Stimulated activated CD8-positive, alpha-beta memory T cell treated with anti-CD3 and anti-CD28 coated beads, Interleukin-7, amount 100 ng/mL, for 1 hour (primary cell): ENCODE measurements at regions not wholly inside any gene's neighbourhood (a gene's known extent, or its start where the extent isn't known, plus 50 kb on each side); places are given as distances from the start of the nearest gene placed in this dataset.
"Not testable (repeated sequence)": the region's sequence is repeated elsewhere in the genome, so short reads cannot be mapped to it uniquely, and the experiment has no call there.

Source experiments
- DNase-seq, 2 donors: peaks; one replicate each; pipeline ENCODE4 v3.0.0-alpha.2; 2020; ENCODE audit warnings: low read depth in 2 of 2

GRCh38 chr4:141458501-141458900 lies 177.9 kb upstream of the IL15 start:
- DNase-seq = no peak

DNA sequence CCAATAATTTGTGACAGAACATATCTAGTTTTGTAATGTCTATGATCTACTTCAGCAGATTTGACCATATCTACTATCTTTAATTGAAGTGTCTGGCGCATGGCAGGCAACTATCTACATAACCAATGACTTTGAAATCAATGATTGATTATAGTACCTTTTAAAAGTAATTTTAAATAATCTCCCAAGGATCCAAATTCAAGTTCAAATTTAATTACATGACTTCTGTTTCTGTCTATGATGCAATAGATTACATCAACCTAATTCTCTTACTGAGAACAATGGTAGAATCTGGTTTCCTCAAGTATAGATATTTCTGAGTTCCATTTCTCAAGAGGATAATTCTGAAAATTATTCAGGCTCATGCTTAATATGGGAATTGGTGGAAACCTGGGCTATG lies 177.4 kb upstream of the IL15 start:
- no peak for DNase-seq

- no peak for DNase-seq
These were observed 174.0 kb upstream of the IL15 start for GRCh38 chr4:141462361-141462760.

DNA sequence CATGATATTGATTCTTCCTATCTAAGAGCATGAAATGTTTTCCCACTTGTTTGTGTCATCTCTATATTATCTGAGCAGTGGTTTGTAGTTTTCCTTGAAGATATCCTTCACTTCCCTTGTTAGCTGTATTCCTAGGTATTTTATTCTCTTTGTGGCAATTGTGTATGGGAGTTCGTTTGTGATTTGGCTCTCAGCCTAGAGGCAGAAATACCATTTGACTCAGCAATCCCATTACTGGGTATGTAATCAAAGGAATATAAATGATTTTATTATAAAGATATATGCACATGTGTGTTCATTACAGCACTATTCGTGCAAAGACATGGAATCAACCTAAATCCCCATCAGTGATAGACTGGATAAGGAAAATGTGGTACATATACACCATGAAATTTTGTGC lies 172.7 kb upstream of the IL15 start:
- DNase-seq = no peak

- no peak for DNase-seq
These were observed 172.0 kb upstream of the IL15 start for GRCh38 chr4:141464366-141464765.

DNA sequence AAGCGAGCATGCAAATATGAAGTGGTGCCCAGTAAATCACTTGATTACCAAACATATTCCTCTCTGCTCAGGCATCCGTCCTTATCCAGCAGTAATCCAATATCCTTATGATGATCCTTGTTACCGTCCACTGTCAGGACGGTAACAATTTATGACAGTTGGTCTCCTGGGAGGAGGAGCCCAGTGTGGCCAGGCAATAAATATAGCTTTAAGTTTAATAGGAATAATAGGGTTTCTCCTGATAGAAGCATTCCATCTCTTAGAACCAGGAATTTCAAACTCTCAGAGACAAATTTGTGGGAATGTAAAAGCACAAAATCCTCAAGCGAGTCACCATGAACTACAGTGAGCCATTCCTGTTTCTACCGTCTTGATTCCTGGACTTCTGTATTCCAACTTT lies 171.2 kb upstream of the IL15 start:
- DNase-seq = no peak

DNA sequence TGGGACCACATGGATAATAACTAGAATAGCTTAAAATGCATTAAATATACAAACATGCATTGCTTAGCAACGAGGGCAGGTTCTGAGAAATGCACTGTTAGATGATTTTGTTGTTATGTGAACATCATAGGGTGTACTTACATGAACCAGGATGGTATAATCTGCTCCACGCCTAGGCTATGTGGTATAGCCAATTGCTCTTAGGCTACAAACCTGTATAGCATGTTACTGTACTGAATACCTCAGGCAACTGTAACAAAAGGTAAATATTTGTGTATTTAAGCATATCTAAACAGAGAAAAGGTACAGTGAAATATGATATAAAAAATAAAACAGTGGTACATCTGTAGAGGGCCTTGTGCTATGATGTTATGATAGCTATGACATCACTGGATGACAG lies 169.2 kb upstream of the IL15 start:
- DNase-seq = no peak

DNA sequence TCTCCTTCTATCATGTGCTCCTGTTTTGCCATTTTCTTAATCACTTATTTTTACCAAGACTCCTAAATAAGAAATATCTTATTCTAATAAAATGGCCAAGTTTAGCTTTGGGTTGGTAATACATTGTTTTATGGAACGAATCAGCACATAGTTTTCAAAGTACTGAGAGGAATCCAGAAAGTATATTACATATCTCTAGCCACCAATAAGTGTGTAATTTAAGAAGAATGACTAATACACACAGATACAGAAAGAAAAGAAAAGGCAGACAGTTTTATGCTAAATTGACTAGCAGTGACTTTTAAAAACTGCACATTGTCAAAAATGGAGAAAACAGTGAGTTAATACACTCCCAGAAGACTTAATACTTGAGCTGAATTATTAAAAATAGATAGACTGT lies 167.0 kb upstream of the IL15 start:
- DNase-seq = no peak

DNA sequence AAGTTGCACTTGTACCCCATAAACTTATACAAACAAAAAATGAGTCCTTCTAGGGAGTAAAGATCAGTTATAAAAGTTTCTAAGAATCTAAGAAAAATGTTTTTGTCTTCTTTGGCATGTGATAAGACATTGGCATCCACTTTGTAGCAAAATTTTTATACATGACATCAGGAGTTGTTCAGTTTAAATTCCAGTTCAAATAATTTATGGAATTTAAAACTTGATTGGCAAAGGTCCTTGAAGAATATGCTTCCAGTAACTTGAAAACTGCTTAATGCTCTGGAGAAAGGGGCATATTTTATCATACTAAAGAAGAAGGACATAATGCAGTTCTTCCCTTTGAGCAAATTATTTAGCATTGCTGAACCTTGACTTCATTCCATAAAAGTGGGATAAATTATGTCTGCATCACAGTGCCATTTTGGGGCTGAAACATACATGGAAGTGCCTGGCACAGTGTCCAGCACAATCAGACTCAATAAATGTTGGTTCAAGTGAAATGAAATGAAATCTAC lies 163.3 kb upstream of the IL15 start:
- no peak for DNase-seq

GRCh38 chr4:141473952-141474351 lies 162.4 kb upstream of the IL15 start:
- no peak for DNase-seq

GRCh38 chr4:141480950-141481349 lies 155.4 kb upstream of the IL15 start:
- no peak for DNase-seq

DNA sequence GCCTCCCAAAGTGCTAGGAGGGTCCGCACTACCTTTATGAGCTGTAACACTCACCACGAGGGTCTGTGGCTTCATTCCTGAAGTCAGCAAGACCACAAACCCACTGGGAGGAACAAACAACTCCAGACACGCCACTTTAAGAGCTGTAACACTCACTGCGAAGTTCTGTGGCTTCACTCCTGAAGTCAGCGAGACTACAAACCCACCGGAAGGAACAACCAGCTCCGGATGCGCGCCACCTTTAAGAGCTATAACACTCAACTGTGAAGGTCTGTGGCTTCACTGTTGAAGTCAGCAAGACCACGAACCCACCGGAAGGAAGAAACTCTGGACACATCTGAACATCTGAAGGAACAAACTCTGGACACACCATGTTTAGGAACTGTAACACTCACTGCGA lies 152.1 kb upstream of the IL15 start:
- DNase-seq = not testable (repeated sequence)

GRCh38 chr4:141486375-141486997 lies 149.9 kb upstream of the IL15 start:
- DNase-seq = no peak

DNA sequence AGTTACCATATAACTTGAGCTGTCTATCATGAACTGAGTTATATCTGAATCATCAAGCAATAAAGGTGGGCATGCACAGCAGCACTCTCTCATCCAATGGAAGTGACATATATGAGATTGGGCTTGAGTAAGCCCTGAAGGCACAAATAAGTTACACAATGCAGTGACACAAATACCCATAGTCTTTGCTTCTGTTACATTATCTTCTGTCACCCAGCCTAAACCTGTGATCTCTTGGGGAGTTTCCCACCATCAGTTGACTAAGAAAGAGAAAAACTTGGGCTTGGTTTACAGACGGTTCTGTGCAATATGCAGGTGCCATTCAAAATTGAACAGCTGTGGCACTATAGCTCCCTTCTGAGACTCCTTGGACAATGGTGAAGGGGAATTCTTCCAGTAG lies 138.8 kb upstream of the IL15 start:
- DNase-seq = no peak

GRCh38 chr4:141499261-141499853 lies 137.0 kb upstream of the IL15 start:
- no peak for DNase-seq

GRCh38 chr4:141501395-141501794 lies 135.0 kb upstream of the IL15 start:
- DNase-seq = no peak

- no peak for DNase-seq
These were observed 134.5 kb upstream of the IL15 start for GRCh38 chr4:141501931-141502330.

DNA sequence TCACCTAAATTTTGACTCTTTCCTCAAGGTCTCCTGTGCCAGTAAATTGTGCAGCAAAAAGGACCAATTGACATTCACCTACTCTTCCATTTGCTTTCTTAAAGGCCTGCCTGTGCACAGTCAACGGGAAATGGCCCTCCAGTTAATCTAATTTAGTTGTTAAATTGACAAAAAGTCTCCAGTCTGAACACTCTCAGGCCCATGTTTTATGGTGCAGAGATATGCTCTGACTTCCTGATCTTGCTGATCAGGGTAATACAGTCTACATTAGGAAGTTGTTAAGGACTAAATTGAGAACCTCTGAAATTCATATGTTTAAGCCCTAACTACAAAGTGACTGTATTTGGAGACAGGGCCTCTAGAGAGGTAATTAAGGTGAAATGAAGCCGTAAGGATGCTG lies 133.6 kb upstream of the IL15 start:
- no peak for DNase-seq

DNA sequence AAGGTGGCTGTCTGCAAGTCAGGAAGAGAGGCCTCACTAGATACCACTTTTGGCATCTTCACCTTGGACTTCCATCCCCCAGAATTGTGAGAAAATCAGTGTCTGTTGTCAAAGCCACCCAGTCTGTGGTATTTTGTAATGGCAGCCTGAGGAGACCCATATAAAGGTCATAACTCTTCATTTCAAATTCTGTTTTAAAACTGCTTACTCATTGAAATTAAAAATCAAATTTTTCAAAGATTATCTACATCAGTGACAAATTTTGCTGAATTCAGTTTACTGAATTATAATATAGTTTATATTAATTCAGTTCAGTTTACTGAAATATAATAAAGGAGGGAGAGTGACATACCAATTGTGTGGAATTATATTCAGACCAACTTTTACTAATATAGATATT lies 133.1 kb upstream of the IL15 start:
- no peak for DNase-seq

DNA sequence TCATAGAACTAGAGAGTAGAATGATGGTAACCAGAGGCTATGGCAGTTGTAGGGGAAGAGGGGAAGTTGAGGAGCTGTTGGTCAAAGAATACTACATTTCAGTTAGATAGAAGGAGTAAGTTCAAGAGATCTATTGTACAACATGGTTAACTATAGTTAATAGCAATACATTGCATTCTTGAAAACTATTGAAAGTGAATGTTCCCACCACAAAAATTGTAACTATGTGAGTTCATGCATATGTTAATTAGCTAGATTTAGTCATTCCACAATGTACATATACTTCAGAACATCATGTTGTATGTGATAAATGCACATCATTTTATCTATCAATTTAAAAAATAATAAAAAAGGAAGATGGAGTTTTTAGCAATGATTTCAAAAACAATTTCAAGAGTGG lies 125.3 kb upstream of the IL15 start:
- DNase-seq = no peak

GRCh38 chr4:141513866-141514265 lies 122.5 kb upstream of the IL15 start:
- DNase-seq = no peak

GRCh38 chr4:141518222-141518621 lies 118.2 kb upstream of the IL15 start:
- no peak for DNase-seq

GRCh38 chr4:141524116-141524515 lies 112.3 kb upstream of the IL15 start:
- no peak for DNase-seq

GRCh38 chr4:141524841-141525240 lies 111.5 kb upstream of the IL15 start:
- no peak for DNase-seq
